Activated T-cell treated with anti-CD3 and anti-CD28 coated beads, Interleukin-2, amount 50 U/mL, for 4 hours (primary cell): ENCODE measurements at regions not wholly inside any gene's neighbourhood (a gene's known extent, or its start where the extent isn't known, plus 50 kb on each side); places are given as distances from the start of the nearest gene placed in this dataset.
"Not testable (repeated sequence)": the region's sequence is repeated elsewhere in the genome, so short reads cannot be mapped to it uniquely, and the experiment has no call there.

Experiments
- ATAC-seq, 2 donors: fragments of 200-7000 bp; cut with Tn5 transposase; one replicate each; pipeline ENCODE4 v1.10.0; 2021
- DNase-seq: peaks from one replicate; pipeline ENCODE4 v3.0.0-alpha.2; 2020
- H3K27me3 Mint-ChIP-seq: one replicate; pipeline ENCODE4 v1.8.0; 2021; ENCODE audit warnings: low read depth, mixed read lengths
- H3K36me3 Mint-ChIP-seq: one replicate; pipeline ENCODE4 v1.8.0; 2022; ENCODE audit warnings: mixed read lengths; ENCODE audit not compliant: insufficient read depth
- H3K4me1 Mint-ChIP-seq: one replicate; pipeline ENCODE4 v1.8.0; 2021; ENCODE audit warnings: low read depth, mixed read lengths
- H3K4me3 Mint-ChIP-seq: one replicate; pipeline ENCODE4 v1.8.0; 2021; ENCODE audit warnings: mild to moderate bottlenecking, moderate library complexity, mixed read lengths
- H3K9me3 Mint-ChIP-seq: one replicate; pipeline ENCODE4 v1.8.0; 2021; ENCODE audit warnings: mixed read lengths

- not testable (repeated sequence) for H3K36me3 Mint-ChIP-seq, DNase-seq, H3K9me3 Mint-ChIP-seq, H3K4me1 Mint-ChIP-seq, H3K27me3 Mint-ChIP-seq, H3K4me3 Mint-ChIP-seq
- ATAC-seq = peak in 1 of 2 donors; percentile 27
Measured at GRCh38 chr15:30195355-30196008, 60.6 kb downstream of the GOLGA8T start.

GRCh38 chr15:30196009-30196375, 61.1 kb downstream of the GOLGA8T start:
- DNase-seq (peak; percentile 14), ATAC-seq (peak; percentile 58 to 65)
- H3K4me1 Mint-ChIP-seq, H3K27me3 Mint-ChIP-seq, H3K9me3 Mint-ChIP-seq, H3K36me3 Mint-ChIP-seq, H3K4me3 Mint-ChIP-seq: not testable (repeated sequence)

- H3K4me3 Mint-ChIP-seq, H3K4me1 Mint-ChIP-seq: not testable (repeated sequence)
Measured at GRCh38 chr15:30196769-30197168, 61.9 kb downstream of the GOLGA8T start.

GRCh38 chr15:30201517-30201916, 66.7 kb downstream of the GOLGA8T start:
- not testable (repeated sequence) for H3K27me3 Mint-ChIP-seq, ATAC-seq, H3K9me3 Mint-ChIP-seq, H3K4me3 Mint-ChIP-seq, H3K4me1 Mint-ChIP-seq, H3K36me3 Mint-ChIP-seq, DNase-seq

More at GRCh38 chr15:30196769-30197168, 61.9 kb downstream of the GOLGA8T start:
- H3K27me3 Mint-ChIP-seq, H3K36me3 Mint-ChIP-seq, DNase-seq, H3K9me3 Mint-ChIP-seq, ATAC-seq: not testable (repeated sequence)

GRCh38 chr15:30213733-30214132, 78.9 kb downstream of the GOLGA8T start:
- not testable (repeated sequence) for H3K36me3 Mint-ChIP-seq, DNase-seq, H3K4me3 Mint-ChIP-seq, ATAC-seq, H3K9me3 Mint-ChIP-seq, H3K27me3 Mint-ChIP-seq, H3K4me1 Mint-ChIP-seq

- not testable (repeated sequence) for H3K9me3 Mint-ChIP-seq, H3K36me3 Mint-ChIP-seq, H3K27me3 Mint-ChIP-seq, DNase-seq, ATAC-seq, H3K4me3 Mint-ChIP-seq, H3K4me1 Mint-ChIP-seq
Measured at GRCh38 chr15:30221803-30222202, 87.0 kb downstream of the GOLGA8T start.

- not testable (repeated sequence) for H3K36me3 Mint-ChIP-seq, H3K27me3 Mint-ChIP-seq, H3K4me1 Mint-ChIP-seq, H3K9me3 Mint-ChIP-seq, DNase-seq, H3K4me3 Mint-ChIP-seq
- ATAC-seq = peak; percentile 64 to 67
Measured at GRCh38 chr15:30222798-30223591, 88.1 kb downstream of the GOLGA8T start.

- not testable (repeated sequence) for H3K4me1 Mint-ChIP-seq, H3K4me3 Mint-ChIP-seq, H3K27me3 Mint-ChIP-seq, H3K9me3 Mint-ChIP-seq, ATAC-seq, DNase-seq, H3K36me3 Mint-ChIP-seq
Measured at GRCh38 chr15:30225233-30225891, 90.5 kb downstream of the GOLGA8T start.

GRCh38 chr15:30261432-30262141, 126.7 kb downstream of the GOLGA8T start:
- not testable (repeated sequence) for H3K4me1 Mint-ChIP-seq, H3K9me3 Mint-ChIP-seq, H3K4me3 Mint-ChIP-seq, DNase-seq, H3K27me3 Mint-ChIP-seq, H3K36me3 Mint-ChIP-seq
- peak in 1 of 2 donors; percentile 21 for ATAC-seq

- not testable (repeated sequence) for H3K9me3 Mint-ChIP-seq, H3K4me3 Mint-ChIP-seq, H3K27me3 Mint-ChIP-seq, H3K4me1 Mint-ChIP-seq, H3K36me3 Mint-ChIP-seq, DNase-seq
- ATAC-seq = peak; percentile 75 to 85
Measured at GRCh38 chr15:30262142-30262460, 127.2 kb downstream of the GOLGA8T start.

- H3K4me1 Mint-ChIP-seq, H3K4me3 Mint-ChIP-seq, H3K36me3 Mint-ChIP-seq, H3K27me3 Mint-ChIP-seq, H3K9me3 Mint-ChIP-seq, DNase-seq, ATAC-seq: not testable (repeated sequence)
Measured at GRCh38 chr15:30264000-30264399, 129.1 kb downstream of the GOLGA8T start.

GRCh38 chr15:30295150-30295844, 98.0 kb downstream of the CHRFAM7A start:
- not testable (repeated sequence) for H3K36me3 Mint-ChIP-seq, H3K9me3 Mint-ChIP-seq, ATAC-seq, H3K4me1 Mint-ChIP-seq, H3K4me3 Mint-ChIP-seq, DNase-seq, H3K27me3 Mint-ChIP-seq

- H3K36me3 Mint-ChIP-seq, H3K4me3 Mint-ChIP-seq, ATAC-seq, H3K4me1 Mint-ChIP-seq, DNase-seq, H3K9me3 Mint-ChIP-seq, H3K27me3 Mint-ChIP-seq: not testable (repeated sequence)
Measured at GRCh38 chr15:30303968-30304367, 89.4 kb downstream of the CHRFAM7A start.
